ENCODE measurements at regions not wholly inside any gene's neighbourhood (a gene's known extent, or its start where the extent isn't known, plus 50 kb on each side); places are given as distances from the start of the nearest gene placed in this dataset.

DNA sequence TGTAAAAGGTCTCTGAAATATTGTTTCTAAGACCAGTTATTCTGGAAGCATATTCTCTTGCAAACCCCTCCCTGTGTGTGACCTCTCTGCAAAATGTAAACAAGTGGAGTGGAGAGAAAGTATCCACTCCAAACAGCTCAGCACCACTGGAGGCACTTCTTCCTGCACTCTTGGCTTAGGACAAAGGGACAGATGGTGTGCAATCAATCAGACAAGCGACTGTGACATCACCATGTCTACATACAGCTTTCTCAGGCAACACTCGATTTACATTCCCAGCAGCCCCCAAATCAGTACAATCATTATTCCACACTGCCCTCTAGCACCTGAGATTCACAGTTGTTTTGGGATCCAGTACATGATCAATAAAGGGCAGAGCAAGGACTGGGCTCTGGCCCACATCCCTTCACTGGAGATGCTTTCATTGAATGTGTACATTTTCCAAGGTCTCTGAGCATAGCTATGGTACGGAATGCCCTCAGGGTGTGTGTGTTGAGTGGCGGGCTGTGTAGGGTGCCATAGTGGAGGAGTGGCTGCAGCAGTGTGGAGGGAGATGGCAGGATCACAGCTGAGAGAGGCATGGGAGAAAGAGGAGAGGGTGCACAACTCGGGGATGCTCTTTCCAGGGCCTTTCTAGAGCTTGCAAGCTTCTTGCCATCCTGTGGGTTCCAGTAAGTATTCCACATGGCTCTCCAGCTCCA is 311.8 kb upstream of the ST6GAL2 start:
- no peaks in the 10 kb centered on the region for H3K79me2 ChIP-seq (ENCODE audit: control insufficient read depth, low read length)
- H3K36me3 ChIP-seq (ENCODE audit: control insufficient read depth, low read length), result no peaks in the 10 kb centered on the region
- H4K20me1 ChIP-seq (ENCODE audit: control insufficient read depth, insufficient read depth, low read depth, low read length), result no peaks in the 10 kb centered on the region
- no peak overlapping the region for H3K4me3 ChIP-seq (ENCODE audit: low read length)
- no peak overlapping the region for H3K27ac ChIP-seq (ENCODE audit: low read depth, low read length)
- no peak for TF ChIP-seq CTCF (IDR thresholded peaks at IDR 0.05; ENCODE audit: low read depth, low read length, poor library complexity, severe bottlenecking)
- TF ChIP-seq EZH2phosphoT487 (IDR thresholded peaks at IDR 0.05; ENCODE audit: borderline replicate concordance, low read length), result no peak
- no peaks in the 10 kb centered on the region for H3K9me3 ChIP-seq (ENCODE audit: control insufficient read depth, insufficient read depth, low read length)
- no peaks in the 10 kb centered on the region for H3K27me3 ChIP-seq (ENCODE audit: control insufficient read depth, low read length)
- no peak overlapping the region for H3K4me2 ChIP-seq (ENCODE audit: low read length)
- no peaks in the 10 kb centered on the region for H3K4me1 ChIP-seq (ENCODE audit: control insufficient read depth, low read length)
- H3F3A ChIP-seq (ENCODE audit: control insufficient read depth, insufficient read depth), result no peaks in the 10 kb centered on the region
- H3K9me2 ChIP-seq (replicated peaks; ENCODE audit: control insufficient read depth, low read length), result no peaks in the 10 kb centered on the region

GRCh38 chr2:107202962-107203591 is 317.1 kb upstream of the ST6GAL2 start:
- H3K36me3 ChIP-seq (ENCODE audit: control insufficient read depth, low read length), result no peaks in the 10 kb centered on the region
- H3F3A ChIP-seq (ENCODE audit: control insufficient read depth, insufficient read depth), result no peaks in the 10 kb centered on the region
- no peaks in the 10 kb centered on the region for H3K27me3 ChIP-seq (ENCODE audit: control insufficient read depth, low read length)
- no peaks in the 10 kb centered on the region for H3K9me3 ChIP-seq (ENCODE audit: control insufficient read depth, insufficient read depth, low read length)
- no peaks in the 10 kb centered on the region for H4K20me1 ChIP-seq (ENCODE audit: control insufficient read depth, insufficient read depth, low read depth, low read length)
- no peaks in the 10 kb centered on the region for H3K4me1 ChIP-seq (ENCODE audit: control insufficient read depth, low read length)
- H3K9me2 ChIP-seq (replicated peaks; ENCODE audit: control insufficient read depth, low read length), result no peaks in the 10 kb centered on the region
- H3K27ac ChIP-seq (ENCODE audit: low read depth, low read length), result no peak overlapping the region
- H3K4me3 ChIP-seq (ENCODE audit: low read length), result no peak overlapping the region
- TF ChIP-seq CTCF (IDR thresholded peaks at IDR 0.05; ENCODE audit: low read depth, low read length, poor library complexity, severe bottlenecking) (no peak), EZH2phosphoT487 (IDR thresholded peaks at IDR 0.05; ENCODE audit: borderline replicate concordance, low read length) (no peak)
- no peak overlapping the region for H3K4me2 ChIP-seq (ENCODE audit: low read length)
- H3K79me2 ChIP-seq (ENCODE audit: control insufficient read depth, low read length), result no peaks in the 10 kb centered on the region

DNA sequence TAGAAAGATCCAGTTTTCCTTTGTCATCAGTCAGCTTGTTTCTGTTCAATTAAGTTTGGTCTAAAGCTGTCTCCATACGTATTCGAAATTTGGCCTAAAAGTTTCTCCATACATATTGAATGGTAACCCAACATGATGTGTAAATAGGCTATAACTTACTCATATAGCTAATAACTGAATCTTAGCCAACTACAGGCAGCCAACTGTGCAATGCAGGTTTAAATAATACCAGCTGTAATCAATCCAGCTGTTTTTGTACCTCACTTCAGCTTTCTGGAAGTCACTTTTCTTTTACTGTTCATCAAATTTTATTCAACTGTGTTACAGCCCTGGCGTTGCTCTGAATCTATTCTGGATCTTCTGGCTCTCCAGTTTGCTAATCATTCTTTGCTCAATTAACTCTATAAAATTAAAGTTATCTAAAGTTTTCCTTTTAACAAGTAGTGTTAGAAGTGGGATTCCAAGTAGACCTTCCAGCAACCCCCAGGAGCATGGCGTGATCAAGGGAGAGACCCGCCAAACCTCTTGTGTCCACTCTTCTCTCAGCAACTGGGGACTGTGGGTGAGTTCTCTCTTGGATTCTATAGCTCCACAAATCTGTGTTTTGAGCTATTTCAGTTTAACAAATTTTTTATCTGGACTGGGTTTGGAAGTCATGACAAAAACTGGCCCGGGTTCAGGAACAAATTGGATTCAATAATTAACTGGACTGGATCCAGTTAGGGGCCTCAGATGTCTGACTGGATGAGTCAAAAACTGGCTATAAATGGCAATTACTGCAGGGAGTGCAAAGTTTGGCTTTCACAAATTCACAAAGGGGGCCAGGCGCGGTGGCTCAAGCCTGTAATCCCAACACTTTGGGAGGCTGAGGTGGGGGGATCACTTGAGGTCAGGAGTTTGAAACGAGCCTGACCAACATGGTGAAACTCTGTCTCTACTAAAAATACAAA is 329.7 kb upstream of the ST6GAL2 start:
- Histone ChIP-seq H3K4me1 (ENCODE audit: control insufficient read depth, low read length) (no peaks in the 10 kb centered on the region), H3K27me3 (ENCODE audit: control insufficient read depth, low read length) (no peaks in the 10 kb centered on the region), H3K4me3 (ENCODE audit: low read length) (no peak overlapping the region), H3K36me3 (ENCODE audit: control insufficient read depth, low read length) (no peaks in the 10 kb centered on the region), H3K79me2 (ENCODE audit: control insufficient read depth, low read length) (no peaks in the 10 kb centered on the region), H3K9me3 (ENCODE audit: control insufficient read depth, insufficient read depth, low read length) (no peaks in the 10 kb centered on the region), H3K4me2 (ENCODE audit: low read length) (no peak overlapping the region), H4K20me1 (ENCODE audit: control insufficient read depth, insufficient read depth, low read depth, low read length) (no peaks in the 10 kb centered on the region), H3F3A (ENCODE audit: control insufficient read depth, insufficient read depth) (no peaks in the 10 kb centered on the region), H3K27ac (ENCODE audit: low read depth, low read length) (no peak overlapping the region), H3K9me2 (replicated peaks; ENCODE audit: control insufficient read depth, low read length) (no peaks in the 10 kb centered on the region)
- no peak for TF ChIP-seq CTCF (IDR thresholded peaks at IDR 0.05; ENCODE audit: low read depth, low read length, poor library complexity, severe bottlenecking)
- TF ChIP-seq EZH2phosphoT487 (IDR thresholded peaks at IDR 0.05; ENCODE audit: borderline replicate concordance, low read length), result no peak
